WTC11 (cell line): ENCODE measurements at regions not wholly inside any gene's neighbourhood (a gene's known extent, or its start where the extent isn't known, plus 50 kb on each side); places are given as distances from the start of the nearest gene placed in this dataset.

Experiments used
- ATAC-seq: fragments of 200-7000 bp; cut with Tn5 transposase; 2 replicates; pipeline ENCODE4 v1.10.0; 2021; ENCODE audit warnings: mild to moderate bottlenecking, moderate library complexity
- CTCF ChIA-PET: fragments of 300-600 bp; sonication (Branson Sonifier 250); formaldehyde crosslinking; loops from one replicate; lab custom pipeline; 2021; ENCODE audit warnings: antibody characterized with exemption; lab: Charles Lee
- POLR2A ChIA-PET: fragments of 350-600 bp; sonication (Branson Sonifier 250); formaldehyde crosslinking; loops from one replicate; lab custom pipeline; 2021; ENCODE audit warnings: antibody characterized with exemption; lab: Charles Lee
- DNase-seq: peaks from one replicate; pipeline ENCODE4 v3.0.0; 2021; ENCODE audit warnings: low spot score
- H3K27ac Mint-ChIP-seq: 2 replicates; pipeline ENCODE4 v1.8.0; 2021; ENCODE audit warnings: mixed read lengths
- H3K27me3 Mint-ChIP-seq: 2 replicates; pipeline ENCODE4 v1.8.0; 2021; ENCODE audit warnings: low read depth, mild to moderate bottlenecking, moderate library complexity, mixed read lengths
- H3K36me3 Mint-ChIP-seq: 2 replicates; pipeline ENCODE4 v1.8.0; 2021; ENCODE audit warnings: mixed read lengths
- H3K4me1 Mint-ChIP-seq: 2 replicates; pipeline ENCODE4 v1.8.0; 2022; ENCODE audit warnings: mixed read lengths
- H3K4me3 Mint-ChIP-seq: 2 replicates; pipeline ENCODE4 v1.8.0; 2021; ENCODE audit warnings: mild to moderate bottlenecking, moderate library complexity, mixed read lengths
- H3K9me3 Mint-ChIP-seq: 2 replicates; pipeline ENCODE4 v1.8.0; 2021; ENCODE audit warnings: mixed read lengths
- AFF4 ChIP-seq: sonication (generic); formaldehyde crosslinking; IDR thresholded peaks from 2 replicates; pipeline ENCODE4 v1.8.1; 2023; ENCODE audit warnings: mild to moderate bottlenecking, missing genetic modification reagents, borderline replicate concordance
- ARID4B ChIP-seq: sonication (generic); formaldehyde crosslinking; IDR thresholded peaks from 2 replicates; pipeline ENCODE4 v1.8.0; 2023; ENCODE audit warnings: missing genetic modification reagents, mild to moderate bottlenecking, borderline replicate concordance
- CREM ChIP-seq: sonication (generic); formaldehyde crosslinking; IDR thresholded peaks from 2 replicates; pipeline ENCODE4 v1.8.1; 2022; ENCODE audit warnings: mild to moderate bottlenecking, missing genetic modification reagents, moderate library complexity
- HMGXB4 ChIP-seq: sonication (generic); formaldehyde crosslinking; IDR thresholded peaks from 2 replicates; pipeline ENCODE4 v1.8.1; 2023; ENCODE audit warnings: mild to moderate bottlenecking, moderate library complexity, missing genetic modification reagents
- MYBL2 ChIP-seq: sonication (generic); formaldehyde crosslinking; IDR thresholded peaks from 2 replicates; pipeline ENCODE4 v1.8.1; 2023; ENCODE audit warnings: mild to moderate bottlenecking, moderate library complexity, missing genetic modification reagents
- RORB ChIP-seq: fragments of 250-450 bp; sonication (Bioruptor Pico); IDR thresholded peaks from 2 replicates; pipeline ENCODE4 v1.9.0; 2021; ENCODE audit warnings: mild to moderate bottlenecking
- TEAD4 ChIP-seq: sonication (generic); formaldehyde crosslinking; IDR thresholded peaks from 2 replicates; pipeline ENCODE4 v1.8.0; 2022; ENCODE audit warnings: mild to moderate bottlenecking, missing genetic modification reagents
- USF1 ChIP-seq: sonication (generic); formaldehyde crosslinking; IDR thresholded peaks from 2 replicates; pipeline ENCODE4 v1.8.0; 2022; ENCODE audit warnings: mild to moderate bottlenecking, missing genetic modification reagents
- ZNF232 ChIP-seq: sonication (generic); formaldehyde crosslinking; IDR thresholded peaks from 2 replicates; pipeline ENCODE4 v1.8.0; 2022; ENCODE audit warnings: mild to moderate bottlenecking, missing genetic modification reagents
- ZNF396 ChIP-seq: fragments of 250-450 bp; sonication (Bioruptor Pico); IDR thresholded peaks from 2 replicates; pipeline ENCODE4 v1.8.0; 2021; ENCODE audit warnings: mild to moderate bottlenecking, moderate library complexity, borderline replicate concordance
- ZSCAN18 ChIP-seq: fragments of 250-450 bp; sonication (Bioruptor Pico); IDR thresholded peaks from 2 replicates; pipeline ENCODE4 v2.1.2; 2022; ENCODE audit warnings: mild to moderate bottlenecking, moderate library complexity
- TF ChIP-seq, protein P1 (sequence below): sonication (generic); formaldehyde crosslinking; IDR thresholded peaks from 2 replicates; pipeline ENCODE4 v1.8.0; 2022; ENCODE audit warnings: mild to moderate bottlenecking, missing genetic modification reagents
- TF ChIP-seq, protein P2 (sequence below): sonication (generic); formaldehyde crosslinking; IDR thresholded peaks from 2 replicates; pipeline ENCODE4 v1.8.0; 2023; ENCODE audit warnings: missing genetic modification reagents
- TF ChIP-seq, protein P3 (sequence below): fragments of 250-450 bp; sonication (Bioruptor Pico); IDR thresholded peaks from 2 replicates; pipeline ENCODE4 v1.8.0; 2021; ENCODE audit warnings: mild to moderate bottlenecking
- TF ChIP-seq, protein P4 (sequence below): fragments of 250-450 bp; sonication (Bioruptor Pico); IDR thresholded peaks from 2 replicates; pipeline ENCODE4 v1.9.0; 2021; ENCODE audit warnings: moderate library complexity, mild to moderate bottlenecking, inconsistent platforms, borderline replicate concordance
- TF ChIP-seq, protein P5 (sequence below): fragments of 200-600 bp; IDR thresholded peaks from 2 replicates; pipeline ENCODE4 v1.8.0; 2022; ENCODE audit warnings: antibody characterized with exemption

DNA sequence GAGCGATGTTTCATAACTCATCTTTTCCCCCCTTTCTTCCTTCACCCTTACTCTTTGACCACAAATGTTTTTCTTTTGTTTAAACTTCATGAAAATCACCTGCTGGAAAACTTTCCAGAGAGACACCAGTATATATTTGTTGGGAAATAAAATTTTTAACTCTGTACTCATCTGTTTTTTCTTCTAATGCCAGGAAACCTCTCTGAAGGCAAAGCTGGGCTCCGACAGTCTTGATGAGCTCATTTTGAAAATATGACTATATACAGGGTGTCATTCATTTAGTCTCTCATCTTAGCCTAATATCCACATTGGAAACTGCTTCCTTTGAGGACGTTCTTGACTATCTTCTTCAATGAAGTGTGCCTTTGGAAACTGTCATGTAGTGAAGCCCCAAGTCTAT, 339.6 kb upstream of the ROBO2 start (continued):
- TF ChIP-seq, protein P1, sequence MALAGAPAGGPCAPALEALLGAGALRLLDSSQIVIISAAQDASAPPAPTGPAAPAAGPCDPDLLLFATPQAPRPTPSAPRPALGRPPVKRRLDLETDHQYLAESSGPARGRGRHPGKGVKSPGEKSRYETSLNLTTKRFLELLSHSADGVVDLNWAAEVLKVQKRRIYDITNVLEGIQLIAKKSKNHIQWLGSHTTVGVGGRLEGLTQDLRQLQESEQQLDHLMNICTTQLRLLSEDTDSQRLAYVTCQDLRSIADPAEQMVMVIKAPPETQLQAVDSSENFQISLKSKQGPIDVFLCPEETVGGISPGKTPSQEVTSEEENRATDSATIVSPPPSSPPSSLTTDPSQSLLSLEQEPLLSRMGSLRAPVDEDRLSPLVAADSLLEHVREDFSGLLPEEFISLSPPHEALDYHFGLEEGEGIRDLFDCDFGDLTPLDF (CRISPR knock-in tag), result no peak

GRCh38 chr3:76702676-76703075, 337.2 kb upstream of the ROBO2 start:
- H3K27ac Mint-ChIP-seq, result peak overlapping the region; percentile 81
- CTCF ChIA-PET, result interaction anchor here (1.0 kb wide), 1 partner anchor 22 kb away, joined by 3 read pairs; no protein-coding TSS in a partner anchor
- no peaks in the 10 kb centered on the region for H3K36me3 Mint-ChIP-seq
- peaks cover 4% of the 10 kb centered on the region for H3K9me3 Mint-ChIP-seq
- POLR2A ChIA-PET, result no interaction called here
- peaks cover 36% of the 10 kb centered on the region for H3K4me1 Mint-ChIP-seq
- peak overlapping the region; percentile 7; the same call in 1 of the 2 replicates for H3K4me3 Mint-ChIP-seq
- TF ChIP-seq AFF4 (CRISPR knock-in tag) (no peak), USF1 (CRISPR knock-in tag) (no peak), HMGXB4 (CRISPR knock-in tag) (no peak), CREM (no peak), ZSCAN18 (CRISPR knock-in tag) (no peak), TEAD4 (CRISPR knock-in tag) (no peak), MYBL2 (CRISPR knock-in tag) (no peak), RORB (CRISPR knock-in tag) (no peak), ARID4B (CRISPR knock-in tag) (no peak), ZNF232 (no peak), ZNF396 (no peak)
- TF ChIP-seq, protein P2, sequence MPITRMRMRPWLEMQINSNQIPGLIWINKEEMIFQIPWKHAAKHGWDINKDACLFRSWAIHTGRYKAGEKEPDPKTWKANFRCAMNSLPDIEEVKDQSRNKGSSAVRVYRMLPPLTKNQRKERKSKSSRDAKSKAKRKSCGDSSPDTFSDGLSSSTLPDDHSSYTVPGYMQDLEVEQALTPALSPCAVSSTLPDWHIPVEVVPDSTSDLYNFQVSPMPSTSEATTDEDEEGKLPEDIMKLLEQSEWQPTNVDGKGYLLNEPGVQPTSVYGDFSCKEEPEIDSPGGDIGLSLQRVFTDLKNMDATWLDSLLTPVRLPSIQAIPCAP (CRISPR knock-in tag), result no peak
- TF ChIP-seq, protein P3, sequence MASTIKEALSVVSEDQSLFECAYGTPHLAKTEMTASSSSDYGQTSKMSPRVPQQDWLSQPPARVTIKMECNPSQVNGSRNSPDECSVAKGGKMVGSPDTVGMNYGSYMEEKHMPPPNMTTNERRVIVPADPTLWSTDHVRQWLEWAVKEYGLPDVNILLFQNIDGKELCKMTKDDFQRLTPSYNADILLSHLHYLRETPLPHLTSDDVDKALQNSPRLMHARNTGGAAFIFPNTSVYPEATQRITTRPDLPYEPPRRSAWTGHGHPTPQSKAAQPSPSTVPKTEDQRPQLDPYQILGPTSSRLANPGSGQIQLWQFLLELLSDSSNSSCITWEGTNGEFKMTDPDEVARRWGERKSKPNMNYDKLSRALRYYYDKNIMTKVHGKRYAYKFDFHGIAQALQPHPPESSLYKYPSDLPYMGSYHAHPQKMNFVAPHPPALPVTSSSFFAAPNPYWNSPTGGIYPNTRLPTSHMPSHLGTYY (CRISPR knock-in tag), result no peak
- TF ChIP-seq, protein P4, sequence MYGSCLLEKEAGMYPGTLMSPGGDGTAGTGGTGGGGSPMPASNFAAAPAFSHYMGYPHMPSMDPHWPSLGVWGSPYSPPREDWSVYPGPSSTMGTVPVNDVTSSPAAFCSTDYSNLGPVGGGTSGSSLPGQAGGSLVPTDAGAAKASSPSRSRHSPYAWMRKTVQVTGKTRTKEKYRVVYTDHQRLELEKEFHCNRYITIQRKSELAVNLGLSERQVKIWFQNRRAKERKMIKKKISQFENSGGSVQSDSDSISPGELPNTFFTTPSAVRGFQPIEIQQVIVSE (CRISPR knock-in tag), result no peak
- TF ChIP-seq, protein P5, sequence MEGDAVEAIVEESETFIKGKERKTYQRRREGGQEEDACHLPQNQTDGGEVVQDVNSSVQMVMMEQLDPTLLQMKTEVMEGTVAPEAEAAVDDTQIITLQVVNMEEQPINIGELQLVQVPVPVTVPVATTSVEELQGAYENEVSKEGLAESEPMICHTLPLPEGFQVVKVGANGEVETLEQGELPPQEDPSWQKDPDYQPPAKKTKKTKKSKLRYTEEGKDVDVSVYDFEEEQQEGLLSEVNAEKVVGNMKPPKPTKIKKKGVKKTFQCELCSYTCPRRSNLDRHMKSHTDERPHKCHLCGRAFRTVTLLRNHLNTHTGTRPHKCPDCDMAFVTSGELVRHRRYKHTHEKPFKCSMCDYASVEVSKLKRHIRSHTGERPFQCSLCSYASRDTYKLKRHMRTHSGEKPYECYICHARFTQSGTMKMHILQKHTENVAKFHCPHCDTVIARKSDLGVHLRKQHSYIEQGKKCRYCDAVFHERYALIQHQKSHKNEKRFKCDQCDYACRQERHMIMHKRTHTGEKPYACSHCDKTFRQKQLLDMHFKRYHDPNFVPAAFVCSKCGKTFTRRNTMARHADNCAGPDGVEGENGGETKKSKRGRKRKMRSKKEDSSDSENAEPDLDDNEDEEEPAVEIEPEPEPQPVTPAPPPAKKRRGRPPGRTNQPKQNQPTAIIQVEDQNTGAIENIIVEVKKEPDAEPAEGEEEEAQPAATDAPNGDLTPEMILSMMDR, result no peak
- DNase-seq (no peak), ATAC-seq (peak; percentile 60)
- no peaks in the 10 kb centered on the region for H3K27me3 Mint-ChIP-seq
